ENCODE measurements at regions not wholly inside any gene's neighbourhood (a gene's known extent, or its start where the extent isn't known, plus 50 kb on each side); places are given as distances from the start of the nearest gene placed in this dataset.

DNA sequence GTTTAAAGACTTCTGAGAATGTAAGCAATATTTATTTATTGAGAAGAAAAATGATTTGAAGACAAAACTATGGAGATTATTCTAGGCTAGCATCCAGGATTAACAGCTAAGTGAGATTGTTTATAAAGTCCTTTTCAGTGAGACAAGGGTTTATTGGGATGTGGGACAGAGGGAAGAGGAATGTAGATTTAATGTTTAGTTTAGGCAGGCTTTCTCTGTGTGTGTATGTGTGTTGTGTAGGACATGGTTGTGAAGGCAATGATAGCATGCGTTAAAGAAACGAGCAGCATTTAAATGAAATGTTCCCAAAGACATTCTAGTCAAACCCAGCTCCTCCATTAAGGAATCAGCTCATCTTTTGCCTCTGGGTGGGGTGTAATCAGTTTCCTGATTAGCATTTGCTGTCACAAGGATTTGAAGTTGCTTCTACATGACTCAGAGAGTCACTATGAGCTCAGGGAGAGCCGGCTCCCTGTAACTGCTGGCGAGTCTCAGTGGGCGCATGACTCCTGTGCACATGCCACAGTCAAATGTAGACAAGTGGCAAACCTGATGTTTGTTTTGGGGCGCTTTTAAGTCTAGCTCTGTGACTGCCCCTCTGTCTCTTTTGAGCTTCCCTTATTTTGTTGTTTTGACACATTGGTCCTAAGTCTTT, 442.2 kb upstream of the CELF4 start:
- no peak for TF ChIP-seq SP1 (IDR thresholded peaks at IDR 0.05; ENCODE audit: low read depth, low read length)
- no peak for TF ChIP-seq CEBPB (IDR thresholded peaks at IDR 0.05; ENCODE audit: low read depth, low read length)
- no peak for TF ChIP-seq CTCF (IDR thresholded peaks at IDR 0.05; ENCODE audit: control extremely low read depth in 1 of 3, insufficient read depth in 1 of 3, low read depth in 1 of 3, low read length in 3 of 3)
- no peak for TF ChIP-seq POLR2A (IDR thresholded peaks at IDR 0.05; ENCODE audit: control extremely low read depth in 1 of 2, low read depth in 2 of 2, low read length in 2 of 2)
- TF ChIP-seq ZNF274 (IDR thresholded peaks at IDR 0.05; ENCODE audit: borderline replicate concordance, extremely low read depth, low read length): no peak
- TF ChIP-seq POLR2AphosphoS5 (IDR thresholded peaks at IDR 0.05; ENCODE audit: low read depth, low read length): no peak
- TF ChIP-seq NRF1 (IDR thresholded peaks at IDR 0.05; ENCODE audit: low read depth, low read length): no peak
- TF ChIP-seq SUZ12 (IDR thresholded peaks at IDR 0.05; ENCODE audit: low read length): no peak
- no peak for TF ChIP-seq EZH2 (IDR thresholded peaks at IDR 0.05; ENCODE audit: low read depth, low read length, severe bottlenecking)

All from H1 (cell line).